ENCODE measurements at regions not wholly inside any gene's neighbourhood (a gene's known extent, or its start where the extent isn't known, plus 50 kb on each side); places are given as distances from the start of the nearest gene placed in this dataset.

- TF ChIP-seq YY1 (IDR thresholded peaks at IDR 0.05; ENCODE audit: insufficient read depth, insufficient read length): no peak
- TF ChIP-seq ZNF274 (IDR thresholded peaks at IDR 0.05; ENCODE audit: low read depth, low read length): no peak
- no peak for TF ChIP-seq SUZ12 (IDR thresholded peaks at IDR 0.05; ENCODE audit: extremely low read depth, insufficient read depth, insufficient read length)
These were observed 96.7 kb upstream of the KLHL25 start for GRCh38 chr15:85891470-85891869.
